ENCODE measurements at regions not wholly inside any gene's neighbourhood (a gene's known extent, or its start where the extent isn't known, plus 50 kb on each side); places are given as distances from the start of the nearest gene placed in this dataset.

DNA sequence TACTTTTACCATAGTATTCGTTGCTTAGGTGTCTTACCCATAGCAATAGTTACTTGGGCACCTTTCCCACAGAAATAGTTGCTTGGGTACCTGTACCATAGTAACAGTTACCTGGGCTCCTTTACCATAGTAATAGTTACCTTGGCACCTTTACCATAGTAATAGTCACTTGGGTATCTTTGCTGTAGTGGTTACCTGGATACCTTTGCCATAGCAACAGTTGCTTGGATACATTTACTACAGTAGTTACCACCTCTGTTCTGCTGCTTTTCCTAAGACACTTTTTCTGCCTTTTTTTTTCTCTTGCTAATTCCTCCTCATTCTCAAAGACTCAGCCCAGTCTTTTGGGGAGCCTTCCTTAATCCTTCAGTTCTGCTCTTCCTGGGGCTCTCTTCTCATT is 272.8 kb upstream of the PUDP start:
- H3K36me3 Mint-ChIP-seq (ENCODE audit: low read depth) = no peaks in the 10 kb centered on the region
- CTCF ChIA-PET = no interaction called here
- POLR2A ChIA-PET = no interaction called here
- H3K9me3 Mint-ChIP-seq = no peaks in the 10 kb centered on the region
- ATAC-seq (no peak), DNase-seq (no peak)
- intact Hi-C loops (cut with micrococcal nuclease) = no loop called here
- no peak overlapping the region for H3K4me3 Mint-ChIP-seq
- TF ChIP-seq, protein P1, sequence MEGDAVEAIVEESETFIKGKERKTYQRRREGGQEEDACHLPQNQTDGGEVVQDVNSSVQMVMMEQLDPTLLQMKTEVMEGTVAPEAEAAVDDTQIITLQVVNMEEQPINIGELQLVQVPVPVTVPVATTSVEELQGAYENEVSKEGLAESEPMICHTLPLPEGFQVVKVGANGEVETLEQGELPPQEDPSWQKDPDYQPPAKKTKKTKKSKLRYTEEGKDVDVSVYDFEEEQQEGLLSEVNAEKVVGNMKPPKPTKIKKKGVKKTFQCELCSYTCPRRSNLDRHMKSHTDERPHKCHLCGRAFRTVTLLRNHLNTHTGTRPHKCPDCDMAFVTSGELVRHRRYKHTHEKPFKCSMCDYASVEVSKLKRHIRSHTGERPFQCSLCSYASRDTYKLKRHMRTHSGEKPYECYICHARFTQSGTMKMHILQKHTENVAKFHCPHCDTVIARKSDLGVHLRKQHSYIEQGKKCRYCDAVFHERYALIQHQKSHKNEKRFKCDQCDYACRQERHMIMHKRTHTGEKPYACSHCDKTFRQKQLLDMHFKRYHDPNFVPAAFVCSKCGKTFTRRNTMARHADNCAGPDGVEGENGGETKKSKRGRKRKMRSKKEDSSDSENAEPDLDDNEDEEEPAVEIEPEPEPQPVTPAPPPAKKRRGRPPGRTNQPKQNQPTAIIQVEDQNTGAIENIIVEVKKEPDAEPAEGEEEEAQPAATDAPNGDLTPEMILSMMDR (IDR thresholded peaks at IDR 0.05) = no peak
- no peak overlapping the region for H3K27ac Mint-ChIP-seq
- no peaks in the 10 kb centered on the region for H3K27me3 Mint-ChIP-seq
- H3K4me1 Mint-ChIP-seq (ENCODE audit: low read depth) = no peaks in the 10 kb centered on the region

DNA sequence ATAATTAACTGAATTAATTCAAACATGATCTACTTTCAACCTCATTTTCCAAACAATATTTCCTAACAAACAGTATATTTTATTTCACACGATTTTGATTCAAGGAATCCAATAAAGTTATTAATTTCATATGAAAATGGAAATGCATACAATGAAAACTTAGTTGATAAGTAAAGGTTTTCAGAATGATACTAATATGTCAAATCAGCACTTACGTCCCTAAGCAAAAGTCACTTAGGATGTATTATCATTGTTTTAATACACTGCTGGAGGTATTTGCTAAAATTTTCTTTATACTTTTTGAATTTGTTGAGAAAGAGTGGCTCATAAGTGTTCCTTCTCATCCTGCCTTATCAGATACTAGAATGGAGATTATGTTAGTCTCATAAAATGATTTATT is 266.8 kb upstream of the PUDP start:
- TF ChIP-seq, protein P1 (IDR thresholded peaks at IDR 0.05) = no peak
- no peaks in the 10 kb centered on the region for H3K27me3 Mint-ChIP-seq
- no peak overlapping the region for H3K4me3 Mint-ChIP-seq
- no peaks in the 10 kb centered on the region for H3K4me1 Mint-ChIP-seq (ENCODE audit: low read depth)
- no peak for ATAC-seq
- H3K9me3 Mint-ChIP-seq = peaks cover 2% of the 10 kb centered on the region
- DNase-seq = no peak
- ChIA-PET POLR2A (no interaction called here), CTCF (no interaction called here)
- intact Hi-C loops (cut with micrococcal nuclease) = no loop called here
- no peak overlapping the region for H3K27ac Mint-ChIP-seq
- no peaks in the 10 kb centered on the region for H3K36me3 Mint-ChIP-seq (ENCODE audit: low read depth)

DNA sequence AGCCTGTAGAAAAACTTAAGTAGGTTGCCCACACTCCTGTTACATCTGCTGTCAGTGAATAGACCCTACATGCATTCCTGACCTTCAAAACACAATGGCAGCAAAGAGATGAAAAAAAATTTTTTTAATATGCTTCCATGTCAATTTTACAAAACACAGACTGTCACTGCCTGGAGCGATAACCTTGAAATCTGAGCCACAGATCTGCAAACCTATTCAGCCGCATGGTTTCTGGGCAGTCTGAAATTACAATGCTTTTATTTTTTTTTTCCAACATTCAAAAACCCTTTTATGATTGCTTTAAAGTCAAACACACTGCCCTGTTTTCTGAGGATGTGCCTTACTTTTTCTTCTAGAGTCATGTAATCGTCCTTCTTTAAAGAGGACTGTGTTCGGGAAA is 264.9 kb upstream of the PUDP start:
- intact Hi-C loops (cut with micrococcal nuclease) = no loop called here
- TF ChIP-seq, protein P1 (IDR thresholded peaks at IDR 0.05) = no peak
- ChIA-PET POLR2A (no interaction called here), CTCF (no interaction called here)
- H3K4me1 Mint-ChIP-seq (ENCODE audit: low read depth) = no peaks in the 10 kb centered on the region
- no peak overlapping the region for H3K4me3 Mint-ChIP-seq
- ATAC-seq (no peak), DNase-seq (no peak)
- H3K9me3 Mint-ChIP-seq = peaks cover 2% of the 10 kb centered on the region
- H3K36me3 Mint-ChIP-seq (ENCODE audit: low read depth) = no peaks in the 10 kb centered on the region
- H3K27me3 Mint-ChIP-seq = no peaks in the 10 kb centered on the region
- no peak overlapping the region for H3K27ac Mint-ChIP-seq

DNA sequence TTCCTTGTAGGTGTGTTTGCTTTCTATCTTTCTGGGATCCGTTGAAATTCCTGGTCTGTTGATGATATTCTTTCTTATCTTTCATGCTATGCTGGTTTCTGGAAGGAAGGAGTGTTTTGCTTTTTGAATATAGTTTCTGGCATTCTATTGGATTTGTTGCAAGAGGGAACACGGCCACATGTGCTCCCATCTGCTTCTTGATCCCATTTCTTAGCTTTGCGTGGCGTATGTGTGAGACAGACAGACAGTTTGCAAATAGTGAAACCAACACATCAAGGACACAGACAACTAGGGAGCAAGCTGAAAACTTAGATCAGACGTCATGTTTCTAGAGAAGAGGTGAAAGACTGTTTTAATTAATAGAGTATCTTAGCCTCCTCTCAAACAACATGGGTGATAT is 261.9 kb upstream of the PUDP start:
- no peak for ATAC-seq
- intact Hi-C loops (cut with micrococcal nuclease) = no loop called here
- no peaks in the 10 kb centered on the region for H3K36me3 Mint-ChIP-seq (ENCODE audit: low read depth)
- H3K9me3 Mint-ChIP-seq = peaks cover 2% of the 10 kb centered on the region
- no peak overlapping the region for H3K4me3 Mint-ChIP-seq
- DNase-seq = no peak
- ChIA-PET CTCF (no interaction called here), POLR2A (no interaction called here)
- TF ChIP-seq, protein P1 (IDR thresholded peaks at IDR 0.05) = no peak
- no peak overlapping the region for H3K27ac Mint-ChIP-seq
- H3K4me1 Mint-ChIP-seq (ENCODE audit: low read depth) = no peaks in the 10 kb centered on the region
- no peaks in the 10 kb centered on the region for H3K27me3 Mint-ChIP-seq

DNA sequence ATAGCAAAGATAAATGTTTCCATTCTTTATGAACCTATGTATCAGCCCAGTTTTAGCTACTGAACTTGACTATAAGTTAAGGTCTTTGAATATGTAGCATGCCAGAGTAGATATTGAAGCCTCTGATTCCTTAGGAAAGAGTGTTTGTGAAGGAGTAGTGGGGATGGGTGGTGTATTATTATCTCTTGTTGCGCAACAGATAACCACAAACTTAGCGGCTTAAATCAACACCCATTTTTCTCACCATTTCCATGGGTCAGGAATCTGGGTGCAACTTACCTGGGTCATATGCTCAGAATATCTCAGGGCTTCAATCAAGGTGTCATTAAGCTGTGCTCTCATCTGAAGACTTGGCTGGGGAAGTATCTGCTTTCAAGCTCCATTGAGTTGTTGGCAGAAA is 251.4 kb upstream of the PUDP start:
- ATAC-seq = no peak
- no peaks in the 10 kb centered on the region for H3K27me3 Mint-ChIP-seq
- no peak for DNase-seq
- H3K9me3 Mint-ChIP-seq = no peaks in the 10 kb centered on the region
- ChIA-PET POLR2A (no interaction called here), CTCF (no interaction called here)
- intact Hi-C loops (cut with micrococcal nuclease) = no loop called here
- H3K4me3 Mint-ChIP-seq = no peak overlapping the region
- no peak overlapping the region for H3K27ac Mint-ChIP-seq
- no peaks in the 10 kb centered on the region for H3K36me3 Mint-ChIP-seq (ENCODE audit: low read depth)
- TF ChIP-seq, protein P1 (IDR thresholded peaks at IDR 0.05) = no peak
- H3K4me1 Mint-ChIP-seq (ENCODE audit: low read depth) = no peaks in the 10 kb centered on the region

Data from activated CD8-positive, alpha-beta T cell treated with anti-CD3 and anti-CD28 coated beads for 36 hours (primary cell).